Inflammatory macrophage (primary cell): ENCODE measurements at regions not wholly inside any gene's neighbourhood (a gene's known extent, or its start where the extent isn't known, plus 50 kb on each side); places are given as distances from the start of the nearest gene placed in this dataset.
"Not testable (repeated sequence)": the region's sequence is repeated elsewhere in the genome, so short reads cannot be mapped to it uniquely, and the experiment has no call there.

Experiments used
- DNase-seq, 2 donors: peaks; one replicate each; pipeline ENCODE4 v3.0.0-alpha.2; 2020 to 2022

DNA sequence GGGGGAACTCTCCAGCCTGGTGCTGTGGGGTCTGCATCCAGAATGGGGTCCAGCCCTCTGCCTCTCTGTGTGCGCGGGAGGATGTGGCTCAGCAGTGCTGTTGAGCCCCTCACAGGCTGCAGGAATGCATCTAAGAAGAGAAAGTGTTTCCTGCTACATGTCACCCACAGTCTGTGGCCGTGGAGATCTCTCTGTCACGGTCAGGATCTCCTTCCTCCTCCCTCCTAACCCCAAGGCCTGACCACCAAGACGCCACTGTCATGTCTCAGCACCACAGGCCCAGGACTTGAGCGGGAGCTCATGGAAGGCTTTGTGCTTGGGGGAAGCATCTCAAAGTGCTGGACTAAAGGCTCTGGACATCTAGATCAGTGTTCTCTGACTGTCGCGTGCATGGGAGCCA is 90.1 kb downstream of the SREK1 start:
- DNase-seq: no peak

DNA sequence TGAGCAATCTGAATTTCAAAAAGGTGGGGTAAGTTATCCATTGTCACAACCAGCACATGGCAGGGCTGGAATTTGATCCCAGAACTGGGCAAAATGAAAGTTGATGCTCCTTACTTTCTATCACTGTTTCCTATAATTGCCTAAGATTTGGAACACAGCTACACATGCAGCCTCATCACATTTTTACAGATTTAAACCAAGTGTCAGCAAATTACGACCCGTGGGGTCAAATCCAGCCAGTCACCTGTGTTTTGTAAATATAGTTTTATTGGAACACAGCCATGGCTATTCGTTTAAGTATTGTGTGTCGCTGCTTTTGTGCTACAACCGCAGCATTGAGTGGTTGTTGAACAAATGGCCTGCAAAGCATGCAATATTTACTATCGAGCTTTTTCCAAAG is 94.3 kb downstream of the SREK1 start:
- no peak for DNase-seq

DNA sequence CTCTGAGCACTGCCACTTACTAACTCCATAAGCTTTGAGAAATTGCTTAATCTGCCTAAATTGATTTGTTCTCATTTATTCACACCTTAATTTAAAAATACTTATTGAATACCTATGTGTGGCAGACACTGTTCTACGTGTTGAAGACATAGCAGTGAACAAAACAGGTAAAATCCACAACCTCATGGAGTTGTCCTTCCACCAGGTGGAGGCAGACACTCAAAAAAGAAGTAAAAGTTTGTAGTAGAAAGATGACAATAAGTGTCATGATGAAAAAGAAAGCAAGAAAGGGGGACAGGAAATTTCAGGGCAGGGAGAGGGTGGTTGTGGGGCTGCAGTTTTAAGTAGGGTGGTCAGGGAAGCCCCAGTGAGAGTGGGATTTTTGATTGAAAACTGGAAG is 94.9 kb downstream of the SREK1 start:
- peak; percentile 16 to 24 for DNase-seq

DNA sequence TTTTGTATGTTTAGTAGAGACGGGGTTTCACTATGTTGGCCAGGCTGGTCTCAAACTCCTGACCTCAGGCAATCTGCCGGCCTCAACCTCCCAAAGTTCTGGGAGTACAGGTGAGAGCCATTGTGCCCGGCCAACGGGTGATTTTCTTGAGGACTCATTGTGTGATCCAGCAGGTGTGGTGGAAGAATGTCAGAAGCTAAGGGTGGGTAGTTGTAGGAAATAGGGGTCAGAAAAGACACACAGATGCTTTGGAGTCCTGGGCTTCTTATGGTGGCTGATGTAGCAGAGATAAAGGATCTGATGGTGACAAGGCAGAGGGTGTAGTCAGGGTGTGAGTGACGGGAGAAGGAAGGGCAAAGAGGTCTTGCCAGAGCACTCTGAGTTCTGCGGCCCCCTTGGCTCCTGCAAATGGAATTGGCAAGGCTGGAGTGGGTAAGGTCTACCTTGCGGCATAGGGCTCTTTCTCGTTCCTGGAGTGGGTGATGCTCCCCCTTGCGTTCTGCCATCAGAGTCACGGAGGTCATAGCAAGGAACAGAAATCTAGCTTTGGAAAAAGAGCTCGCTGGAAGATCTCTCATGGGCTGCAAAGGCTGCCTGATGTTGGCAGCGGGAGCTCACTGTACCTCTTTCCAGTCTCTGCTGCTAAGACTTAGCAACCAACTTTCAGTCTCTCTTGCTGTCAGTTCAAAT is 97.2 kb downstream of the SREK1 start:
- no peak for DNase-seq

DNA sequence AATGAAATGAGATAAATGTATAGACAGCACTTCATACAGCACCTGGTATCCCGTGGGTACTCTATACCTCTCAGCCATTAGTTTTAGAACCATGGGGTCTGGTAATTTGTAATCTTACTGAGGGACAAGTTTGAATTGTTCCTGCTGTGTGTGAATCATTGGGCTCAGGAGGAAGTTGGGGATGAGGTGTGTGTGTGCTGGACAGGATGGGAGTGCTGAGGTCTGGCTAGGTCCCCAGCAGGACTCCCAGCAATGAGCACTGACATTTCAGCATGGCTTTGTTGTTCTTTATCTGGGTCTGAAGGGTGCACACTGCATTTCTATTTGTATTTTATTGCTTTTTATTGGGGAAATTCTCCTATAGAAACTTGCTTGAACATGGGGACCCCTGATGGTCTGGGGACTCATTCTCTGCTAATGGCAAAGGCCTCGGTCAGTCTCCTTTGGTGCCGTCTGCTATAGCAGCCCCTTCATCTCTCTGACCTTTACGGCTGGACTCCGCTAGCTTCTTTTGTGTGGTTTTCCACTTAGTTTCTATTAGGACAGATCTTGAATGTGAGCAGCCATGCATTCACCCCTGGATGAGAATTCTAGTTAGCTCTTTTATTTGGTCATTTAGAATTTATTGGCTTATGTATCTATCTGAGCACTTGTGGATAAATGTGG is 98.1 kb downstream of the SREK1 start:
- DNase-seq: no peak

DNA sequence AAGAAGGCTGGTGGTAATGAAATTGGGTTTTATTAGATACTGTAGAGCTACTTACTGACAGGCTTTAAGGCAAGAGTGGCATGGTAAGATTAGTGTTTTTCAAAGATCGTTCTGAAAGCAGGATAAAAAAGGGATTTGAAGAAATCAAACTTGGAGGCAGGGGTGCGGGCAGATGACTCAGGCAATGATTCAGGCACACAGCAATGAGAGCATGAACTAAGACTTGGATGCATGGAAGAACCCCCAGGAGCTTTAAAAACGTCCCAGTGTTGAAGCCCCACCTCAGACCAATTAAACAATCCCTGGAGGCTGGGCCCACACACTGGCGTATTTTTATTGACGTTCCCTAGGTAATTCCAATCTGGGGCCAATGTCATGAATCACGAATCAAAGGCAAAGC is 102.5 kb downstream of the SREK1 start:
- no peak for DNase-seq

DNA sequence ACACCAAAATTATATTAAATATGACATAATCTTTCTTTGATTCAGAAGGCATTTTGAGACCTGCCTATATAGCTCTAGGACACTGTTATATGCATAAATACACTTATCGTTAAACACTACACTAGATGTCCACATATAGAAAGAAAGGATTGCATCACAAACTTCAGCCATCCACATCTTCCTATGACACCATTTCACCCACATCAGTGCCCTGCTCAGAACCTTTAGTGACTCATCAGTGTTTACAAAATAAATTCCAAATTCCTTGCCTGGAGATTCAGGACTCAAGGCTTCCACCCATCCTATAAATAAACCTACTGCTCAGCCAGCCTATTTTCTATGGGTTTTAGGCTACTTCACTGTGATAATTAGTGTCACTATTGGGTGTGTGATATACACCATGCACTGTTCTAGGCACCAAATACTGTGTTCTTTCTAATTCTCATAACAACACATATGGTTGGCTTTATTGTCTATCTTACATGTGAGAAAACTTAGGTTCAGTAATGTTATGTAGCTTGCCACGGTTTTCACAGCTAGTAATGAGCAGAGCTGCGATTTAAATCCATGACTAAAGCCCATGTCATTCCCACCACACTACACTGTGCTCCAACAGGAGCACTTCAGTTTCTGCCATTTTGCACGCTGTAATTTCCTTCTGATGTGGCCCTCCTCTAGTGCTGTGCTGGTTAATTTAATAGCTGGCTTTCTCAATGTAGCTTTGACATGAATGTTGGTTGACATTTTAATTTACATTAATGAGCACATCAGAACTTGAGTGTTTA is 103.3 kb downstream of the SREK1 start:
- DNase-seq: peak; percentile 59 to 71

DNA sequence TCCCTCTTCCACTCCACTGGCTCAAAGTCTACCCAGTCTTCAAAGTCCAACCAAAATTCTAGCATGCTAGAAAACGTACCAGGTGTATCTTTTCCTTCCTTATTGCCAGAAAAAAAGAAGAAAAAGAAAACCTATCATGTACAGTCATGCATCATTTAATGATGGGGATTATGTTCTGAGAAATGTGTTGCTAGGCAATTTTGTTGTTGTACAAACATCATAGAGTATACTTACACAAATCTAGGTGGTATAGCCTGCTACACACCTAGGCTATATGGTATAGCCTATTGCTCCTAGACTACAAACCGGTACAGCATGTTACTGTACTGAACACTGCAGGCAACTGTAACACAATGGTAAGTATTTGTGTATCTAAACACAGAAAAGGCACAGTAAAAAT is 104.8 kb downstream of the SREK1 start:
- DNase-seq: no peak

DNA sequence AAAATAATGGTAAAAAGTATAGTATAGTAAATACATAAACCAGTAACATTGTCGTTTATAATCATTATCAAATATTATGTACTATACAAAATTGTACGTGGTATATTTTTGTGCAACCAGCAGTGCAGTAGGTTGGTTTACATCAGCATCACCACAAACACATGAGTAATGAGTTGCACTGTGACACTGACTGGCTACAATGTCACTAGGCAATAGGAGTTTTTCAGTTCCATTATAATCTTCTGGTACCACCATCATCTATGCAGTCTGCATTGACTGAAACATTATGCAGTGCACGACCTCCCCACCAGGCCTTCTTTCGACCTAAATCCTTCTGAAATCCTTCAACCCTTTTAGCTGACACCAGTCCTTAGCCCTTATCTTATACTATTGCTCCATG is 105.8 kb downstream of the SREK1 start:
- peak in 1 of 2 donors; percentile 12 for DNase-seq

DNA sequence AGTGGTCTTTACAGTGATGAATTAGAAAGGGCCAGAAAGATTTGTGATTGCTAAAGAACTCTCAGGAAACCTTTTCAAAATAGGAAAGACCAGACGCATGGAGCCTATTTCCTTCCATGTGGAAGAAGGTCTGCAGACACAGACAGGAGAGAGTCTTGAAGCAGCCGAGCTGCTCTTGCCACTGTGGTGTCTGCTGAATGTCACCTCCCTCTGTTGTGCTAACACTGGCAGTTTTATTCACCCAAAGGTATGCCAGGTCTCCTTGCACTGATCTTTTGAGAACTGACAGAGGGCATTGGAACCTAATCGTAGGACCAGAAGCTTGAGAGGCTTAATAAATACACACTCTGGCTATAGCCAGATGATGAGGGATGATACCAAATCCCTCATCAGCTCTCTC is 108.7 kb downstream of the SREK1 start:
- DNase-seq: no peak

DNA sequence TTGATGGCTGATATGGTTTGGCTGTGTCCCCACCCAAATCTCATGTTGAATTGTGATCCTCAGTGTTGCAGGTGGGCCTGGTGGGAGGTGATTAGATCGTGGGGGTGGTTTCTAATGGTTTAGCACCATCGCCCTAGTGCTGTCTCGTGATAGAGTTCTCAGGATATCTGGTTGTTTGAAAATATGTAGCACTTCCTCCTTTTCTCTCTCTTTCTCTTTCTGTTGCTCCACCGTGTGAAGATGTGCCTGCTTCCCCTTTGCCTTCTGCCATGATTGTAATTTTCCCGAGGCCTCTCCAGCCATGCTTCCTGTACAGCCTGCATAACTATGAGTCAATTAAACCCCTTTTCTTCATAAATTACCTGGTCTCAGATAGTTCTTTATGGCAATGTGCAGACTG is 111.6 kb downstream of the SREK1 start:
- peak; percentile 5 to 25 for DNase-seq

DNA sequence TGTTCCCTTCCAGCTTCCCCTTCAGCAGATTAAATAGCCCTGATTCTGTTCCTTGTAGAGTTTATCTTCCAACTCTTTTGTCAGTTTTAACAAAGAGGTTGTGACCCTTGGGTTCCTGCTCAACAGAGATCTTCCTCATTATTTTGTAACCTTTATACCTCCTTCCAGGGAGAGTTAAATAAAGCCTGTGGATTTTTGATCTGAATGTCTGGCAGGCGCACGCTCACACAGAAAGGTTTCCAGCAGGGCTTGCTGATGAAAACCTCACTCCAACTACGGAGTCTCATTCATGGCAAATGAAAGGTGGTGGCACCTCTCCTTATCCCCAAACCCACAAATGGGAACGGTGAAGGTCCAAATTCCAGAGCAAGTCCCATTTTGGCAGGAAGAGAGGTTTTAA is 129.0 kb downstream of the SREK1 start:
- DNase-seq: no peak

DNA sequence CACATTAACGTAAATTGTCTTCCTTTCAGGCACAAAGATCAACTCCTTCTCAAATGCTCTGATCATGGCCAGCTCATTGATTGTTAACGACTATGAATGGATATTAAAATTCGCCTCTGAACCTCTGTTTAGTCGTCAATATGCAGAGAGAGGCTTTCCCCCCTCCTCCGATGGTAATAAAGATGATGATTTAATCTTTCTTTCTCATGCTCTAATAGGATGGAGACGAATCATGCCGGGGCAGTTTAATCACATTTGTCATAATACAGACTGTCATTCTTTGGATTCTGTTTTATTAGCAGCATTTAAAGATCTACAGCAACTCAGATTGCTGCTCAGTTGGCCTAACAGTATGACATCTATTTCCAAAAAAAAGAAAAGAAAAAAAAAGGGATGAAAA is 132.9 kb downstream of the SREK1 start:
- DNase-seq: no peak

DNA sequence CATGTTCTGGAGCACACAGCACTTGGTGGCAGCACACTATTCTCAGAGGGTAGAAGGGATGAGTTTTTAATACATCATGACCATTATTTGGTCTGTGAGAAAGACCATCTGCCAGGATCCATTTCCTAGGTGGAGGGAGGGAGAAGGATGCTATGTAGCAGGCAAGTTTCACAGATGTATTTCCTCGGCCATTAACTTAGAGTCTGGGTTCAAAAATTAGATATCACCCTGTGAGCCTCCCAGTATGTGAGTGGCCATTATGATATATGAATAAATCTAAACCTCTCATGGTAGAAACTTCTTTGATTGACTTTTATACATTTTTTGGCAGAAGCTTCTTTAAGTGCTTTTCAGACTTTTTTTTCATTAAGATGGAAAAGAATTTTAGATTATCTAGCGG is 133.9 kb downstream of the SREK1 start:
- DNase-seq: no peak

DNA sequence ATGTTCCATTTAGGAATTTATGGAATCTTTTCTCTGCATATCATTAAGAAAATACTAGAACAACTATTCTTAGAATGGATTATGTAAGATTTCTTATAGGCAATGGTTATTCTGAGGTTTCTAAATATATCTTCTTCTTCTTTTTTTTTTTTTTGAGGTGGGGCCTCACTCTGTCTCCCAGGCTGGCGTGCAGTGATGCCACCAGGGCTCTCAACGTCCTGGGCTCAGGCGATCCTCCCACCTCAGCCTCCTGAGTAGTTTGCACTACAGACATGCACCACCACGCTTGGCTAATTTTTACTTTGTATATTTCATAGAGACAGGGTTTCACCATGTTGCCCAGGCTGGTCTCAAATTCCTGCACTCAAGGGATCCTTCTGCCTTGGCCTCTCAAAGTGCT is 137.2 kb downstream of the SREK1 start:
- peak; percentile 85 for DNase-seq

DNA sequence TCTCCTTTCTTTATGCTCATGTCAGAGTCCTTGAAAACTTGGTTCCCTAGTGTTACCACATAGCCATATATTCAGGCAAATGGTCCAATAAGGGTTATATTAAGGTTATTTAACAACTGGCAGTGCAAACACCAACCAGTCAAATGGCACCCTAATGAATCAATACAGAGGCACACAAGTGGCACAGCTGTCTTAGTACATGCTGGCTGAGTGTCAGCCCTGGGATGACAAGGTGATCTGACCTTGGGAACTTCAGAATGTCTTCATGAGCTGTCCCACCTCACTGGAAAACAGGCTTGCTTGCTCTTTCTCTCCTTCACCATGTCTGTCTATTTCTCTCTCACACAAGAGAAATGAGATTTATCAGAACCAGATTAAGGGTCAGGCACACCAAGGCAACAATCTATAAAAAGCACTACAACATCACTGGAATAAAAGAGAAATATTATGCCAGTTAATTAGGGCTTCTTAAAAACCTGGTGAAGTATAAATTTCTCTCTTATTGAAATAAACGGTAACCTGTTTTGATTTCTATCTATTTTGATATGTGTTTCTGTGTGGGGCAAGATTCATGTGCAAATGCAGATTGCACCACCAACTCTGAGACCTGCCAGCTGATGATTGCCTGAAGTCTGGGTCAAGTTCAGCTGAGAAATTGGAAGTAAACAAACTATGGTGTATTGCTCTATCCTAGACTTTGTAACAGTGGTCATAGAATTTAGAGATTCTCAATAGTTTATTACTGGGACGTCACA is 140.7 kb downstream of the SREK1 start:
- DNase-seq: no peak

DNA sequence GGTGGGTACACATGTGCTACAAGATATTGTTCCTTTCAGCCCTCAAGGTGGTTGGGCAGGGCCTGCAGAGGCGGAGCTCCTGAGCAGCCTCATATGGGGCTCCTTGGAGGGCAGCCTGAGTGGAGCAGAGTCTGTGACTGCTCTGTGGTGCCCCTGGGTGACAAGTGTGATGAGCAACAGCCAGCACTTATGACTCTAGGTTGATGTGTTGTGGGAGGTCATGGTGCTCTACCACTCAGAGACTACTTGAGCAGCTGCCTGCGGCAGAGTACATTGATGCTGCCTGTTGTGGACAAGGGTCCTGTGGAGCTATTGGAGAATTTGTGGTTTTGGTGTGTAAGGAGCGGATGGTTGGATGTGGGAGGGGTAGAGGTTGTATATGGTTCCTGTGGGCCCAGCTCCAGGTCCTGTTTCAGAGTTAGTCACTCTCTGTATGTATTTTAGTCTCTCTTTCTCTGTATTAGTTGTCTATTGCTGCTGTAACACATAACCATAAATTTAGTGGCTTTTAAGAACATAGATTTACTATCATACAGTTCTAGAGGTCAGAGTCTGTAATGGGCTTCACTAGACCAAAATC is 141.3 kb downstream of the SREK1 start:
- DNase-seq: no peak

DNA sequence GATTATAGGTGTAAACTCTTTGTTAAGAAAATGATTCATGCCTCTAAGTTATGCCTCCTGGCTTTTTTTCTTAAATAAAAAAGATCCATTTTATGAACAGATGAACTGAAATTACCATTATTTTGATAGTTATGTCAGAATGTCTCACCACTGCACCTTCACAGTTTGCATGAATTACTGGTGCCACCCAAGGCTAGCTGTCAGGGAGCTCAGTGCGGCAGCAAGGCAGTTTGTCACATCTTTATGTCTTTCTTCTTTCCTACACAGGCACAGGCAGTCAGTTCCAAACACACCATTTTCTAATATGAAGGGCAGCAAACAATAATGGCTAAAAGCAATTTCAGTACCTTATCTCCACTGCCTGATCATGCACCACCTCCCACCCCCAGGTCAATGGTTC is 147.7 kb downstream of the SREK1 start:
- DNase-seq: no peak

DNA sequence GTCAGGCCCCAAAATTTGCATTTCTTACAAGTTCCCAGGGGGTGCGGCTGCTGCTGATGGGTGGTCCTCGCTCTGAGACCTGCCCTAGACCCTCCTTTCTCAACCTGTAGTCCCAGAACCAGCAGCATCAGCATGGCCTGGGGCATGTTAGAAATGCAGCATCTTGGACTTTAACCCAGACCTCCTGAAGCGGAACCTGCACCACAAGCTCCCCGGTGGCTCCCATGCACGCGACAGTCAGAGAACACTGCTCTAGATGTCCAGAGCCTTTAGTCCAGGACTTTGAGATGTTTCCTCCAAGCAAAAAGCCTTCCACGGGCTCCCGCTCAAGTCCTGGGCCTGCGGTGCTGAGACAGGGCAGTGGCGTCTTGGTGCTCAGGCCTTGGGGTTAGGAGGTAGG is 149.8 kb downstream of the SREK1 start:
- not testable (repeated sequence) for DNase-seq

DNA sequence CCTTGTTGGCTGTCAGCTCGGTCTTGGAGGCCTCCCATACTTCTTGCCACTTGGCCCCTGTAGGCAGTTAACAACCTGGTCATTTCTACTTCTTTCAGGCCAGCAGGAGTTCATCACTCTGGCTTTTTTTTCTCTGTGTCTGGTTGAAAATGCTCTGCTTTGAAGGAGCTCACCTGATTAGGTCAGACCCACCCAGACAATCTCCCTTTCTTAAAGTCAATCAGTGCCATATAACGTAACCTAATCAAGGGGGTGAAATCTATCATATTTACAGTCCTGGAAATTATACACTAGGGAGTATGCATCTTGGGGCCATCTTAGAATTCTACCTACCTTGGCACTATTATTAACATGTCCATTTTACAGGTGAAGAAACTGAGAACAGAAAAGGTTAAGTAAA is 155.4 kb downstream of the SREK1 start:
- DNase-seq: no peak

DNA sequence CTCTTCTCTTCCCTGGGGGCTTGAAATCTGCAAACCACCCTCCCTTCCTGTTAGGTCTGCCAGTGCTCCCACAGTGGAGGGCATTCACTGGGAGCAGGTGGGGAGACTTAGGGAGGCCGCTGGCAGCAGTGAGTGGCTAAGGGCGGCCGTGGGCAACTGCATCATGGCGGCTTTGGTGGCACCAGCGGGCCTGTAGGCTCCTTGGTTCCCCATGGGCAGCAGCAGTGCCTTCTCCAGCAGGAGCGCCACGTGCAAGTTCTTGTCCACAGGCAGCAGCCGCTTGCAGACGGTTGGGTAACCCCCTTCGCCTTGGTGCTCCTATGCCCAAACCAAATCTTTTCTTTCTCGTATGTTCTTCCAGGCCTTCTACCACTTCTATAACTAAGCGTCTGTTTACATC is 158.2 kb downstream of the SREK1 start:
- DNase-seq: no peak

DNA sequence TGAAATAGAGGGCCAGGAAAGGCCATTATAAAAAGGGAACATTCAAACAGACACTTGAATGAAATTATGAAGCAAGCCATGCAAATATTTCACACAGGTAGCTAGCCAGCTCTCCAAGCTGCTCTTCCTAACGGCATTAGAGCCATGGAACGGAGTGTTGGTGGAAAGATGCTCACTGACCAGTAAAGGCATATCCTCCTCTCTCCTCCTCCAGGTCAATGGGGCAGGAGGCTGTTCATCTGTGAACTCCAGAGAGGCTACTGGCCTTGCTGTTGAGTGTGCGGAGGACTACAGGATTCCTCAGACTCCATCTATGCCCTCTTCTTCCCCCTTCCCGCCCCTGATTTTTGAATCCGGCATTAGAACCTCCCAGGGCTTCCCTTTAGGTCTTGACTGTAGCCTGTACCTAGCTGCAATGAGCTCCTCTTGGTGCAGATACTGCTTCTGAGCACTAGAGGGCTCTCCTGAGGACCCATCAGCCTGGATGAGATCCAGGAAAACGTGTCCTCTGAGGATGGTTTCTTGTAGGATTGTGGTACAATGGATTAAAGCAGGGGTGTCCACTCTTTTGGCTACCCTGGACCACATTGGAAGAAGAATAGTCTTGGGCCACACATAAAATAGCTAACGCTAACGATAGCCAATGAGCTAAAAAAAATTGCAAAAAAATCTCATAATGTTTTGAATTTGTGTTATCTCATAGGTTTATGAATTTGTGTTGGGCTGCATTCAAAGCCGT is 162.2 kb downstream of the SREK1 start:
- DNase-seq: peak; percentile 73
